ENCODE measurements at regions not wholly inside any gene's neighbourhood (a gene's known extent, or its start where the extent isn't known, plus 50 kb on each side); places are given as distances from the start of the nearest gene placed in this dataset.

DNA sequence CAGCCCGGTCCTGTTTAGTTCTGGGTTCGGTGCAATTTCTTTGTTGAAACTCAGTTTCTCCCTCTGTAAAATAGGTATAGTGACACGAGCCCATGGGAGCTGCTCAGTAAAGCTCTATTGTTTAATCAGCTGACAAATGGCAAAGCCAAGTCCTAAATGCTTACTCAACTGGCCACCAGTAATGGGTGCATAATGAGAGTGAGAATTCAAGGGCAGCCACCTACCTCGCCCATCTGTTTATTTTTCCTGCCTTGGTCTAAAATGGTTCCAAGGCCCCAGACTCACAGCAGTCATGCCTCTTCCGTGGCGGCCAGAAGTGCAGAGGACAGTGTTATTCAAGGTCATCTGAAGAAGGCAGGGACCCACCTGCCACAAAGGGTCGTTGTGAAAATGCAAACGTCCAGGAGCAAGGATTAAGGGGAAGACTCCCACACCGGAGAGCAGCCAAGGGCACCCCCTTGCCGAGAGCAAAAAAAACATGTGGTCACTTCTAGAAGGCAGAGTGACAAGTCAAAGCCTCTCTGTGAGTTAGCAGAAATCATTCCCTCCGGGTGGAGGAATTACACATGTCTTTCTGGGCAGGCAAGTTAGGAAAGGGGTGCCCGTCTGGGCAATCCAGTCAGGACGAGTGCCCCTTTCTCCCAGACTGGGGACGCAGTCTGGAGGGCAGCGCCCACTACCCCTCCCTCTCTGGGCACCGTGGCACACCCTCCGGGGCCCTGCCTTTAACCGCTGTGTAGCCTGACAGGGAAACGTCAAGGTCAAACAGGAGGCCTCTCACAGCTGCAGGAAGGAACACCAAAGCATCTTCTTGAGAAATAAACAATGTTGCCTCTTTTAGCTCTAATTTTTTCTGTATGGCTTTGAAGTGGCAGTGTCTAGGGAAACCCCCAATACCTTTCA, 186.2 kb downstream of the FOXO1 start:
- peaks cover 0 to 20% (median 5%) of the 10 kb centered on the region in 3 donors for H3K4me1 ChIP-seq (ENCODE audit: control insufficient read depth in 2 of 3, insufficient read depth in 2 of 3, low read depth in 1 of 3, low read length in 3 of 3)
- no peak for TF ChIP-seq CTCF (IDR thresholded peaks at IDR 0.05; ENCODE audit: borderline replicate concordance, extremely low read depth, insufficient read depth)
- no peaks in the 10 kb centered on the region for H3K9me3 ChIP-seq (ENCODE audit: control insufficient read depth in 2 of 3, insufficient read depth in 1 of 3, low read length in 3 of 3)
- intact Hi-C loops (cut with DNase I) = no loop called here
- H3K4me3 ChIP-seq (ENCODE audit: low read length in 3 of 3) = no peak overlapping the region
- no peak overlapping the region for H3K9ac ChIP-seq (ENCODE audit: low read length in 3 of 3)
- H3K36me3 ChIP-seq (ENCODE audit: control insufficient read depth in 2 of 3, insufficient read depth in 3 of 3, low read length in 3 of 3) = no peaks in the 10 kb centered on the region
- H3K27ac ChIP-seq (ENCODE audit: low read depth in 2 of 2, low read length in 2 of 2) = no peak overlapping the region
- H3K27me3 ChIP-seq (ENCODE audit: control insufficient read depth, insufficient read depth, low read length) = no peaks in the 10 kb centered on the region
- FAIRE-seq (no peak), DNase-seq (peak in 2 of 5 donors; percentile 23)

- no peak overlapping the region for H3K27ac ChIP-seq (ENCODE audit: low read depth in 2 of 2, low read length in 2 of 2)
- peaks cover 0 to 20% (median 5%) of the 10 kb centered on the region in 3 donors for H3K4me1 ChIP-seq (ENCODE audit: control insufficient read depth in 2 of 3, insufficient read depth in 2 of 3, low read depth in 1 of 3, low read length in 3 of 3)
- no peaks in the 10 kb centered on the region for H3K36me3 ChIP-seq (ENCODE audit: control insufficient read depth in 2 of 3, insufficient read depth in 3 of 3, low read length in 3 of 3)
- no peaks in the 10 kb centered on the region for H3K27me3 ChIP-seq (ENCODE audit: control insufficient read depth, insufficient read depth, low read length)
- no peak overlapping the region for H3K4me3 ChIP-seq (ENCODE audit: low read length in 3 of 3)
- no peak for TF ChIP-seq CTCF (IDR thresholded peaks at IDR 0.05; ENCODE audit: borderline replicate concordance, extremely low read depth, insufficient read depth)
- FAIRE-seq (no peak), DNase-seq (peak in 1 of 5 donors; percentile 28)
- H3K9me3 ChIP-seq (ENCODE audit: control insufficient read depth in 2 of 3, insufficient read depth in 1 of 3, low read length in 3 of 3) = no peaks in the 10 kb centered on the region
- intact Hi-C loops (cut with DNase I) = no loop called here
- H3K9ac ChIP-seq (ENCODE audit: low read length in 3 of 3) = no peak overlapping the region
Observed at GRCh38 chr13:40480915-40481516, 185.4 kb downstream of the FOXO1 start.

- Histone ChIP-seq H3K9me3 (ENCODE audit: control insufficient read depth in 2 of 3, insufficient read depth in 1 of 3, low read length in 3 of 3) (no peaks in the 10 kb centered on the region), H3K4me3 (ENCODE audit: low read length in 3 of 3) (no peak overlapping the region), H3K4me1 (ENCODE audit: control insufficient read depth in 2 of 3, insufficient read depth in 2 of 3, low read depth in 1 of 3, low read length in 3 of 3) (peaks cover 0 to 15% (median 0%) of the 10 kb centered on the region in 3 donors), H3K27ac (ENCODE audit: low read depth in 2 of 2, low read length in 2 of 2) (no peak overlapping the region), H3K27me3 (ENCODE audit: control insufficient read depth, insufficient read depth, low read length) (no peaks in the 10 kb centered on the region), H3K36me3 (ENCODE audit: control insufficient read depth in 2 of 3, insufficient read depth in 3 of 3, low read length in 3 of 3) (no peaks in the 10 kb centered on the region), H3K9ac (ENCODE audit: low read length in 3 of 3) (no peak overlapping the region)
- FAIRE-seq = no peak
- no peak for DNase-seq
- no peak for TF ChIP-seq CTCF (IDR thresholded peaks at IDR 0.05; ENCODE audit: borderline replicate concordance, extremely low read depth, insufficient read depth)
- intact Hi-C loops (cut with DNase I) = no loop called here
Observed at GRCh38 chr13:40483601-40484000, 182.8 kb downstream of the FOXO1 start.
